ENCODE measurements at regions not wholly inside any gene's neighbourhood (a gene's known extent, or its start where the extent isn't known, plus 50 kb on each side); places are given as distances from the start of the nearest gene placed in this dataset.

DNA sequence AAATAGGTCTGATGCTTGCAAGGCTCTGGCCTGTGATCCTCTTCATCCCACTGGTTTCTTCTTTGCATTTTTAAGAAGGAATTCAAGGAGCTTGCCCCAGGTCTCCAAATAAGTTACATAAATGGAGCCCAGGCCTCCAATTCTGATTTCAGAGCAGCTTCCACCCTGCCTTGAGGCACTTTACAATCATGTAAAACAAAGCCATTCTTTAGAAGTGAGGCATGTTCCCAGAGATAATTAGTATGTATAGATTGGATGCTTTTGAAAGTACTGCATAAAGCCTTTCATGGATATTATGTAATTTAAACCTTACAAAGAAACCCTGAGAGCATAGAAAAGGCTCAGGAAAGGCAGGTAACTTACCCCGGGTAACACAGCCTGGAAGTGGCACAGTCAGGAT, 466.5 kb downstream of the MIAT start:
- TF ChIP-seq CTCF (IDR thresholded peaks at IDR 0.05; ENCODE audit: insufficient read depth, low read depth, low read length), result no peak
- no peak for TF ChIP-seq EZH2 (IDR thresholded peaks at IDR 0.05; ENCODE audit: insufficient read depth, low read length)
- Histone ChIP-seq H3K4me1 (ENCODE audit: insufficient read depth, low read length) (peaks cover 17% of the 10 kb centered on the region), H2AFZ (ENCODE audit: low read depth, low read length) (peak overlapping the region; percentile 73), H3K36me3 (ENCODE audit: insufficient read depth, low read length) (no peaks in the 10 kb centered on the region), H3K79me2 (ENCODE audit: insufficient read depth, low read length) (no peaks in the 10 kb centered on the region), H3K4me2 (ENCODE audit: low read length) (peak overlapping the region; percentile 49), H3K9ac (ENCODE audit: low read length) (peak overlapping the region; percentile 7), H3K4me3 (ENCODE audit: insufficient read depth, low read depth, low read length) (no peak overlapping the region), H3K27me3 (ENCODE audit: insufficient read depth, low read length) (no peaks in the 10 kb centered on the region), H3K27ac (ENCODE audit: low read depth, low read length) (no peak overlapping the region), H3K9me3 (ENCODE audit: insufficient read depth, low read depth, low read length) (no peaks in the 10 kb centered on the region), H4K20me1 (ENCODE audit: insufficient read depth, low read length) (no peaks in the 10 kb centered on the region)
- no peak for FAIRE-seq
- Mint-ChIP-seq H3K36me3 (ENCODE audit: low read depth, unreplicated experiment) (no peaks in the 10 kb centered on the region), H3K27me3 (ENCODE audit: low read depth, unreplicated experiment) (no peaks in the 10 kb centered on the region), H3K4me1 (ENCODE audit: low read depth, unreplicated experiment) (peaks cover 8% of the 10 kb centered on the region), H3K9me3 (ENCODE audit: unreplicated experiment) (peaks cover 4% of the 10 kb centered on the region), H3K4me3 (ENCODE audit: unreplicated experiment) (no peak overlapping the region), H3K27ac (ENCODE audit: unreplicated experiment) (no peak overlapping the region)
- no peak for DNase-seq (ENCODE audit: low read depth)

GRCh38 chr22:27124351-27124966, 467.1 kb downstream of the MIAT start:
- Histone ChIP-seq H3K27me3 (ENCODE audit: insufficient read depth, low read length) (no peaks in the 10 kb centered on the region), H3K79me2 (ENCODE audit: insufficient read depth, low read length) (no peaks in the 10 kb centered on the region), H3K9ac (ENCODE audit: low read length) (peak overlapping the region; percentile 7), H3K9me3 (ENCODE audit: insufficient read depth, low read depth, low read length) (no peaks in the 10 kb centered on the region), H3K4me1 (ENCODE audit: insufficient read depth, low read length) (peaks cover 20% of the 10 kb centered on the region), H3K36me3 (ENCODE audit: insufficient read depth, low read length) (no peaks in the 10 kb centered on the region), H3K27ac (ENCODE audit: low read depth, low read length) (peak overlapping the region; percentile 7), H3K4me3 (ENCODE audit: insufficient read depth, low read depth, low read length) (no peak overlapping the region), H3K4me2 (ENCODE audit: low read length) (peak overlapping the region; percentile 49), H2AFZ (ENCODE audit: low read depth, low read length) (peak overlapping the region; percentile 73), H4K20me1 (ENCODE audit: insufficient read depth, low read length) (no peaks in the 10 kb centered on the region)
- Mint-ChIP-seq H3K4me3 (ENCODE audit: unreplicated experiment) (no peak overlapping the region), H3K27me3 (ENCODE audit: low read depth, unreplicated experiment) (no peaks in the 10 kb centered on the region), H3K9me3 (ENCODE audit: unreplicated experiment) (peaks cover 4% of the 10 kb centered on the region), H3K36me3 (ENCODE audit: low read depth, unreplicated experiment) (no peaks in the 10 kb centered on the region), H3K27ac (ENCODE audit: unreplicated experiment) (no peak overlapping the region), H3K4me1 (ENCODE audit: low read depth, unreplicated experiment) (peaks cover 8% of the 10 kb centered on the region)
- FAIRE-seq (no peak), DNase-seq (ENCODE audit: low read depth) (peak; percentile 33)
- TF ChIP-seq EZH2 (IDR thresholded peaks at IDR 0.05; ENCODE audit: insufficient read depth, low read length), result no peak

GRCh38 chr22:27125539-27125938, 468.2 kb downstream of the MIAT start:
- Histone ChIP-seq H3K9ac (ENCODE audit: low read length) (no peak overlapping the region), H3K9me3 (ENCODE audit: insufficient read depth, low read depth, low read length) (no peaks in the 10 kb centered on the region), H3K27ac (ENCODE audit: low read depth, low read length) (no peak overlapping the region), H3K36me3 (ENCODE audit: insufficient read depth, low read length) (no peaks in the 10 kb centered on the region), H3K27me3 (ENCODE audit: insufficient read depth, low read length) (no peaks in the 10 kb centered on the region), H4K20me1 (ENCODE audit: insufficient read depth, low read length) (no peaks in the 10 kb centered on the region), H3K4me1 (ENCODE audit: insufficient read depth, low read length) (peaks cover 20% of the 10 kb centered on the region), H3K4me3 (ENCODE audit: insufficient read depth, low read depth, low read length) (no peak overlapping the region), H2AFZ (ENCODE audit: low read depth, low read length) (no peak overlapping the region), H3K79me2 (ENCODE audit: insufficient read depth, low read length) (no peaks in the 10 kb centered on the region), H3K4me2 (ENCODE audit: low read length) (no peak overlapping the region)
- Mint-ChIP-seq H3K9me3 (ENCODE audit: unreplicated experiment) (no peaks in the 10 kb centered on the region), H3K27me3 (ENCODE audit: low read depth, unreplicated experiment) (no peaks in the 10 kb centered on the region), H3K4me3 (ENCODE audit: unreplicated experiment) (no peak overlapping the region), H3K36me3 (ENCODE audit: low read depth, unreplicated experiment) (no peaks in the 10 kb centered on the region), H3K4me1 (ENCODE audit: low read depth, unreplicated experiment) (peaks cover 8% of the 10 kb centered on the region), H3K27ac (ENCODE audit: unreplicated experiment) (peak overlapping the region; percentile 27)
- TF ChIP-seq EZH2 (IDR thresholded peaks at IDR 0.05; ENCODE audit: insufficient read depth, low read length) (no peak), CTCF (IDR thresholded peaks at IDR 0.05; ENCODE audit: insufficient read depth, low read depth, low read length) (no peak)
- DNase-seq (ENCODE audit: low read depth) (peak; percentile 67), FAIRE-seq (no peak)

All from astrocyte (in vitro differentiated cells and primary cell).